H1 (cell line): ENCODE measurements at regions not wholly inside any gene's neighbourhood (a gene's known extent, or its start where the extent isn't known, plus 50 kb on each side); places are given as distances from the start of the nearest gene placed in this dataset.

ENCODE experiments used
- CTCF ChIA-PET: fragments of 300-600 bp; sonication (Branson Sonifier 250); formaldehyde crosslinking; loops from one replicate; lab custom pipeline; 2021; ENCODE audit not compliant: partially characterized antibody; lab: Charles Lee
- POLR2A ChIA-PET: fragments of 300-600 bp; sonication (Branson Sonifier 250); formaldehyde crosslinking; loops from one replicate; lab custom pipeline; 2021; ENCODE audit warnings: inconsistent platforms; ENCODE audit not compliant: partially characterized antibody; lab: Charles Lee
- DNase-seq, 2 experiments: peaks; one replicate each; pipeline versions ENCODE4 v3.0.0 to v3.0.0-alpha.2; 2010 to 2022; ENCODE audit warnings: low spot score in 2 of 2, low read depth in 1 of 2, mixed read lengths in 1 of 2
- FAIRE-seq: peaks from 2 replicates; lab custom pipeline; 2011; peaks lifted over from hg19 to GRCh38; lab: Jason Lieb, UNC
- H2AFZ ChIP-seq: 2 replicates; pipeline ENCODE4 v1.8.1; 2012; ENCODE audit warnings: low read length, inconsistent platforms
- H2AK5ac ChIP-seq: 2 replicates; pipeline ENCODE4 v1.6.1; 2013; ENCODE audit warnings: low read depth, low read length
- H2BK120ac ChIP-seq: replicated peaks from 2 replicates; pipeline ENCODE3; 2013; ENCODE audit warnings: low read depth, low read length, inconsistent platforms
- H2BK12ac ChIP-seq: 2 replicates; pipeline ENCODE4 v1.6.1; 2013; ENCODE audit warnings: low read depth, low read length
- H2BK15ac ChIP-seq: 2 replicates; pipeline ENCODE4 v1.6.1; 2013; ENCODE audit warnings: low read length
- H2BK20ac ChIP-seq: 2 replicates; pipeline ENCODE4 v1.6.1; 2013; ENCODE audit warnings: low read length
- H2BK5ac ChIP-seq: 2 replicates; pipeline ENCODE4 v1.6.1; 2013; ENCODE audit warnings: low read depth, low read length
- H3K14ac ChIP-seq: 2 replicates; pipeline ENCODE4 v1.6.1; 2013; ENCODE audit warnings: inconsistent platforms; ENCODE audit not compliant: insufficient read length
- H3K18ac ChIP-seq: 2 replicates; pipeline ENCODE4 v1.6.1; 2013; ENCODE audit warnings: low read length; ENCODE audit errors: extremely low read depth
- H3K23ac ChIP-seq: 2 replicates; pipeline ENCODE4 v1.6.1; 2013; ENCODE audit warnings: inconsistent platforms; ENCODE audit not compliant: insufficient read length
- H3K23me2 ChIP-seq: 2 replicates; pipeline ENCODE4 v1.6.1; 2013; ENCODE audit warnings: low read depth, low read length
- H3K27ac ChIP-seq: 2 replicates; pipeline ENCODE4 v1.6.1; 2011; ENCODE audit warnings: low read depth, low read length, inconsistent platforms
- H3K27me3 ChIP-seq, 4 experiments: replicated peaks in 1 of 4; 1 replicate in 1 of 4; 2 replicates in 3 of 4; pipeline versions ENCODE4 v1.6.1 to v1.8.1; 2011 to 2013; ENCODE audit warnings: low read length in 3 of 4, mild to moderate bottlenecking in 3 of 4, inconsistent platforms in 2 of 4, mixed read lengths in 2 of 4, moderate library complexity in 1 of 4; ENCODE audit not compliant: control insufficient read depth in 3 of 4, insufficient read depth in 3 of 4; ENCODE audit errors: extremely low read depth in 1 of 4
- H3K36me3 ChIP-seq, 4 experiments: 2 replicates each; pipeline versions ENCODE4 v1.6.1 to v1.8.1; 2011 to 2013; ENCODE audit warnings: mild to moderate bottlenecking in 4 of 4, low read length in 3 of 4, moderate library complexity in 2 of 4, control low read depth in 1 of 4, inconsistent platforms in 1 of 4; ENCODE audit not compliant: insufficient read depth in 4 of 4, control insufficient read depth in 2 of 4
- H3K4ac ChIP-seq: replicated peaks from 2 replicates; pipeline ENCODE3; 2013; ENCODE audit warnings: low read length, low read depth, mixed read lengths, inconsistent platforms; ENCODE audit not compliant: insufficient read length
- H3K4me1 ChIP-seq, 4 experiments: replicated peaks in 1 of 4; 1 replicate in 1 of 4; 2 replicates in 3 of 4; pipeline versions ENCODE4 v1.6.1 to v1.8.1; 2011 to 2013; ENCODE audit warnings: low read length in 3 of 4, inconsistent platforms in 2 of 4, mixed read lengths in 1 of 4; ENCODE audit not compliant: insufficient read depth in 4 of 4, control insufficient read depth in 3 of 4
- H3K4me2 ChIP-seq, 2 experiments: 2 replicates each; pipeline versions ENCODE4 v1.6.1 to v1.8.1; 2011 to 2013; ENCODE audit warnings: low read depth in 2 of 2, low read length in 2 of 2, control low read depth in 1 of 2, inconsistent platforms in 1 of 2, mild to moderate bottlenecking in 1 of 2; ENCODE audit not compliant: insufficient read depth in 1 of 2
- H3K4me3 ChIP-seq, 4 experiments: fragments of 200-600, 300-600 bp in 1 of 4; sonication (generic), shearing (Covaris generic), sonication (Bioruptor Twin) in 1 of 4; 2 replicates each; pipeline versions ENCODE4 v1.5.1 to v1.8.1; 2011 to 2016; ENCODE audit warnings: low read length in 4 of 4, low read depth in 3 of 4, control low read depth in 2 of 4, inconsistent platforms in 2 of 4, mild to moderate bottlenecking in 2 of 4, mixed read lengths in 1 of 4, moderate library complexity in 1 of 4; ENCODE audit not compliant: insufficient read depth in 2 of 4; ENCODE audit errors: extremely low read depth in 1 of 4
- H3K56ac ChIP-seq: replicated peaks from 2 replicates; pipeline ENCODE3; 2013; ENCODE audit warnings: low read depth, mild to moderate bottlenecking, mixed read lengths, low read length, inconsistent platforms; ENCODE audit not compliant: insufficient read length
- H3K79me1 ChIP-seq: 2 replicates; pipeline ENCODE4 v1.6.1; 2013; ENCODE audit warnings: low read depth, low read length, control low read depth
- H3K79me2 ChIP-seq, 2 experiments: 2 replicates each; pipeline versions ENCODE4 v1.6.1 to v1.8.1; 2012 to 2013; ENCODE audit warnings: low read length in 2 of 2, mild to moderate bottlenecking in 2 of 2, inconsistent platforms in 1 of 2; ENCODE audit not compliant: insufficient read depth in 2 of 2, control insufficient read depth in 1 of 2
- H3K9ac ChIP-seq, 4 experiments: replicated peaks in 1 of 4; 1 replicate in 1 of 4; 2 replicates in 3 of 4; pipeline versions ENCODE4 v1.6.1 to v1.8.1; 2011 to 2013; ENCODE audit warnings: low read depth in 3 of 4, low read length in 3 of 4, control low read depth in 2 of 4, mild to moderate bottlenecking in 2 of 4, moderate library complexity in 2 of 4, inconsistent platforms in 1 of 4; ENCODE audit errors: extremely low read depth in 1 of 4
- H3K9me3 ChIP-seq, 2 experiments: 2 replicates each; pipeline versions ENCODE4 v1.6.1 to v1.8.1; 2012 to 2013; ENCODE audit warnings: mild to moderate bottlenecking in 2 of 2, moderate library complexity in 2 of 2, control low read depth in 1 of 2, inconsistent platforms in 1 of 2, low read depth in 1 of 2, low read length in 1 of 2, mixed read lengths in 1 of 2; ENCODE audit not compliant: insufficient read depth in 2 of 2
- H4K20me1 ChIP-seq, 2 experiments: replicated peaks in 1 of 2; 2 replicates each; pipeline versions ENCODE3 to v1.8.1; 2011 to 2013; ENCODE audit warnings: inconsistent platforms in 2 of 2, low read length in 2 of 2, mild to moderate bottlenecking in 1 of 2; ENCODE audit not compliant: insufficient read depth in 2 of 2, control insufficient read depth in 1 of 2
- H4K5ac ChIP-seq: 2 replicates; pipeline ENCODE4 v1.6.1; 2013; ENCODE audit warnings: low read length, low read depth, mixed read lengths, inconsistent platforms; ENCODE audit not compliant: insufficient read length
- H4K8ac ChIP-seq: 2 replicates; pipeline ENCODE4 v1.8.0; 2013; ENCODE audit warnings: mild to moderate bottlenecking, moderate library complexity, low read length, inconsistent platforms; ENCODE audit not compliant: insufficient read depth; ENCODE audit errors: extremely low read depth
- H4K91ac ChIP-seq: replicated peaks from 2 replicates; pipeline ENCODE3; 2013; ENCODE audit warnings: low read length, mixed read lengths, inconsistent platforms; ENCODE audit not compliant: insufficient read length
- WGBS, 2 experiments: shearing (Covaris generic) in 1 of 2; methylation state at CpG; one replicate each; pipeline versions ENCODE4 v1.1.6 to v1.1.7; 2013 to 2015; ENCODE audit warnings: low lambda C conversion rate in 2 of 2, mixed read lengths in 2 of 2, inconsistent platforms in 1 of 2, low coverage in 1 of 2, missing lambda C conversion rate in 1 of 2; ENCODE audit not compliant: insufficient replicate concordance in 2 of 2, insufficient coverage in 1 of 2, insufficient read length in 1 of 2; ENCODE audit errors: extremely low coverage in 1 of 2, missing lambda C conversion rate in 1 of 2; 5-methylcytosine and 5-hydroxymethylcytosine counted together

GRCh38 chr5:36422952-36423351 lies 121.2 kb upstream of the RANBP3L start:
- FAIRE-seq, result no peak
- H2AK5ac ChIP-seq, result no peak overlapping the region
- no peak overlapping the region for H3K18ac ChIP-seq
- H3K23ac ChIP-seq, result no peak overlapping the region
- no peak overlapping the region for H3K4ac ChIP-seq
- H4K8ac ChIP-seq, result no peak overlapping the region
- DNase-seq, result no peak
- H4K5ac ChIP-seq, result no peak overlapping the region
- no peak overlapping the region for H3K14ac ChIP-seq
- no peak overlapping the region for H3K4me2 ChIP-seq
- no peak overlapping the region for H2BK12ac ChIP-seq
- 90% methylated on average over 3 of the region's 3 CpGs; no CpG with 5 or more reads in 1 of the 2 experiments for WGBS, 2 experiments
- H3K27ac ChIP-seq, result no peak overlapping the region
- no peaks in the 10 kb centered on the region for H3K36me3 ChIP-seq
- no peak overlapping the region for H2BK5ac ChIP-seq
- H3K79me1 ChIP-seq, result no peaks in the 10 kb centered on the region
- no peak overlapping the region for H3K56ac ChIP-seq
- H3K23me2 ChIP-seq, result no peaks in the 10 kb centered on the region
- no peaks in the 10 kb centered on the region for H3K79me2 ChIP-seq
- H2BK120ac ChIP-seq, result no peak overlapping the region
- CTCF ChIA-PET, result interaction anchor here (14.0 kb wide), 1 partner anchor 271 kb away, joined by 246 read pairs; no protein-coding TSS in a partner anchor
- peaks cover 0 to 16% (median 4%) of the 10 kb centered on the region in 4 experiments; a peak in 4 of 7 replicates for H3K27me3 ChIP-seq
- no peak overlapping the region for H4K91ac ChIP-seq
- peaks cover 4 to 16% (median 7%) of the 10 kb centered on the region in 4 experiments; a peak in 5 of 7 replicates for H3K4me1 ChIP-seq
- H3K9ac ChIP-seq, result no peak overlapping the region
- H2AFZ ChIP-seq, result no peak overlapping the region
- no peak overlapping the region for H2BK20ac ChIP-seq
- no peak overlapping the region for H3K4me3 ChIP-seq
- POLR2A ChIA-PET, result no interaction called here
- H4K20me1 ChIP-seq, result peaks cover 0 to 2% of the 10 kb centered on the region in 2 experiments
- no peaks in the 10 kb centered on the region for H3K9me3 ChIP-seq
- H2BK15ac ChIP-seq, result no peak overlapping the region
